GM12864 (cell line): ENCODE measurements at regions not wholly inside any gene's neighbourhood (a gene's known extent, or its start where the extent isn't known, plus 50 kb on each side); places are given as distances from the start of the nearest gene placed in this dataset.

Source experiments
- DNase-seq: peaks from one replicate; pipeline ENCODE4 v3.0.0-alpha.2; 2011; ENCODE audit warnings: low read depth
- H3K4me3 ChIP-seq: 2 replicates; pipeline ENCODE4 v1.5.1; 2011; ENCODE audit warnings: mild to moderate bottlenecking, low read depth, low read length, control low read depth
- CTCF ChIP-seq: IDR thresholded peaks from 2 replicates; pipeline ENCODE4 v1.5.1; 2011; ENCODE audit warnings: low read depth, mild to moderate bottlenecking, moderate library complexity, low read length, control low read depth, inconsistent platforms; ENCODE audit errors: missing control alignments

DNA sequence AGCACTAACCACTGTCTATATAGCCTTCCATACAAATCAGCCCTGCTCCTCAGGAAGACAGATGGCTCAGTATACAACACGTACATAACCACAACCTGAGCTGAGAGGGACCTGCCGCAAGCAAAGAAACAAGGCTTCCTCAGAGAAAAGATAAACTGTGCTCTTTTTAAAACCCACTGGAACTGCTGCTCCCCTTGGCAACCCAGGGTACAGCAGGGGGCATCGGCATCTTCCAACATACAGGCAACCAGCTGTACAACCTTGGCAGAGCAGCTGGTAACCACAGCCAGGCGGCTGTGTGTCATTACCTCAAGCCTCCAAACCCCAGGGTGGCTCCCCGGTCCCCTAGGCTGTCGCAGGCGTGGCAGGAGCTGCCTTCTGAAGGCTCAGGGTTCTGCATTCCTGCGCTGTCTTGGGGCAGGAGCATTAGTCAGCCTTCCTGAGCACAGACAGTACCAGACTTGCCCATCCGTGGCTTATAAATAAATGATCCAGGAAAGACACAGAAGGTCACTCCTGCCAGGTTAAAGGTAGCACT is 249.5 kb downstream of the ADGRG6 start:
- DNase-seq: no peak
- H3K4me3 ChIP-seq: no peak overlapping the region
- TF ChIP-seq CTCF: no peak

- DNase-seq: no peak
- TF ChIP-seq CTCF: no peak
- H3K4me3 ChIP-seq: no peak overlapping the region
Measured at GRCh38 chr6:142558786-142559185, 257.0 kb downstream of the ADGRG6 start.

GRCh38 chr6:142561511-142562265 is 259.9 kb downstream of the ADGRG6 start:
- no peak for TF ChIP-seq CTCF
- DNase-seq: no peak
- no peak overlapping the region for H3K4me3 ChIP-seq

GRCh38 chr6:142562865-142563264 is 261.1 kb downstream of the ADGRG6 start:
- no peak for DNase-seq
- H3K4me3 ChIP-seq: no peak overlapping the region
- no peak for TF ChIP-seq CTCF

DNA sequence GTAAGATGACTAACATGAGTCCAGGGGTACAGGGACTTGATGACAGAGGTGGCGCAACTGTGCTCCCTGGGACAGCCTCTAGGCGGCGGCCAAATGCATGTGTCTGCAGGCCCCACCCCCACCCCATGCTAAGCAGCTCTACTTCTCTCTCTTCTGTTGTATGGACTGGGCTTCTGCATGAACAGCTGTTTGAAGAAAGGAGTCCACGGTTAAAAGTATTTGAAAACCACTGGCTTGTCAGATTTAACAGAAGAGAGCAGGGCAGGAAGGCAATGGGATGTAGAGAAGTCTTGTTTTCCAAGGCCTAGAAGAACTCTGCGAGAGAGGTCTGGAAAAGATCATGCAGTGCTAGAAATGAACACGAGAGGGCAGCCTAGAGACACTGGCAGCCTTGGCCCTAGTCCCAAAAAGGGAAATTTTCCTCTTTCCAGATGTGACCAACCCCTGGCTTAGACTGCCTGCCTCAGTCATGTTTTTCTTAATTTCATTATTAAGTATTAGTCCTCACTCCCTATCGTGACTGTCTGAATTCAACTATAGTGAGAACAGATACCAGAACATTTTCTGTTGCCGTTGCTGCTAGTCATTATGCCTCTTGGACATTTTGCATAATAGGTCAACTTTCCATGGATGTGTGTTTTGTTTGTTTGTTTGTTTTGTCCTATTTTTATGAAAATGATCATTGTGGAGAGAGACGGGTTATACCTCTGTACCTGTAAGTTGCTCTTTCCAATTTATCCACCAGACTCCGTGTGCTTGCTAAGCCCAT is 265.0 kb downstream of the ADGRG6 start:
- TF ChIP-seq CTCF: peak; percentile 92
- DNase-seq: no peak
- H3K4me3 ChIP-seq: no peak overlapping the region

GRCh38 chr6:142567461-142567860 is 265.7 kb downstream of the ADGRG6 start:
- no peak for DNase-seq
- no peak for TF ChIP-seq CTCF
- no peak overlapping the region for H3K4me3 ChIP-seq
